Endothelial cell of umbilical vein (primary cell): ENCODE measurements at regions not wholly inside any gene's neighbourhood (a gene's known extent, or its start where the extent isn't known, plus 50 kb on each side); places are given as distances from the start of the nearest gene placed in this dataset.

Experiments
- EZH2 ChIP-seq: IDR thresholded peaks from 2 replicates; pipeline ENCODE4 v1.6.1; 2012; ENCODE audit warnings: borderline replicate concordance, low read depth, mild to moderate bottlenecking, moderate library complexity, low read length, inconsistent platforms; ENCODE audit not compliant: severe bottlenecking
- FOS ChIP-seq: IDR thresholded peaks from 2 replicates; pipeline ENCODE4 v1.6.1; 2011; ENCODE audit warnings: mild to moderate bottlenecking, low read length, moderate library complexity, borderline replicate concordance; ENCODE audit not compliant: insufficient read depth
- GATA2 ChIP-seq: IDR thresholded peaks from 2 replicates; pipeline ENCODE4 v1.7.0; 2011; ENCODE audit warnings: low read depth, mild to moderate bottlenecking, moderate library complexity, mixed read lengths, low read length; ENCODE audit not compliant: insufficient read length, insufficient read depth
- MYC ChIP-seq: IDR thresholded peaks from one replicate; pipeline ENCODE4 v1.6.1; 2011; ENCODE audit warnings: mild to moderate bottlenecking, low read depth, low read length
- POLR2A ChIP-seq: IDR thresholded peaks from 2 replicates; pipeline ENCODE4 v1.6.1; 2012; ENCODE audit warnings: low read depth, mild to moderate bottlenecking, control low read depth, low read length
- POLR2AphosphoS5 ChIP-seq: IDR thresholded peaks from 2 replicates; pipeline ENCODE4 v1.6.1; 2012; ENCODE audit warnings: low read depth, mild to moderate bottlenecking, control low read depth, low read length, moderate library complexity; ENCODE audit not compliant: insufficient read depth
- TF ChIP-seq, protein P1 (sequence below), 2 donors: IDR thresholded peaks; 1 replicate in 1 of 2; 2 replicates in 1 of 2; pipeline ENCODE4 v1.5.1; 2011; ENCODE audit warnings: low read length in 2 of 2, mild to moderate bottlenecking in 2 of 2, moderate library complexity in 2 of 2, control low read depth in 1 of 2, inconsistent platforms in 1 of 2, low read depth in 1 of 2; ENCODE audit not compliant: insufficient read depth in 1 of 2; ENCODE audit errors: extremely low read depth in 1 of 2
- TF ChIP-seq, protein P2 (sequence below): IDR thresholded peaks from 2 replicates; pipeline ENCODE4 v1.6.1; 2011; ENCODE audit not compliant: insufficient read depth, insufficient read length

DNA sequence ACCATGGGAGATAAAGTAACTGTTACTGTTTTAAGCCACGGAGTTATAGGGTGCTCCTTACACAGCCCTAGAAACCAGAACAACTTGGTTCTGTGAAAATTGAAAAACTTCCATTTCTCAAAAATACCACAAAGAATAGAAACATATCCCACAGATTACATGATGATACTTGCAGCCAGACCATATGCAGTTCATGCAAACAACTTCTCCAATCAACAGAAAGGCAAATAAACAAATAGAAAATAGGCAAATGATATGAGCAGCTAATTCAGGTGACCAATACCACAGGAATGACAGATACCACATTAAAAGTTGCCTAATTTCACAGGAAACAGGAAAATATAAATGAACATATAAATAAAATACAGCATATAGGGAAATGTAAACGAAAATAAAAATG is 297.5 kb downstream of the HTR7 start:
- TF ChIP-seq MYC (no peak), FOS (no peak), POLR2AphosphoS5 (no peak), EZH2 (no peak), POLR2A (no peak), GATA2 (no peak)
- TF ChIP-seq, protein P1, sequence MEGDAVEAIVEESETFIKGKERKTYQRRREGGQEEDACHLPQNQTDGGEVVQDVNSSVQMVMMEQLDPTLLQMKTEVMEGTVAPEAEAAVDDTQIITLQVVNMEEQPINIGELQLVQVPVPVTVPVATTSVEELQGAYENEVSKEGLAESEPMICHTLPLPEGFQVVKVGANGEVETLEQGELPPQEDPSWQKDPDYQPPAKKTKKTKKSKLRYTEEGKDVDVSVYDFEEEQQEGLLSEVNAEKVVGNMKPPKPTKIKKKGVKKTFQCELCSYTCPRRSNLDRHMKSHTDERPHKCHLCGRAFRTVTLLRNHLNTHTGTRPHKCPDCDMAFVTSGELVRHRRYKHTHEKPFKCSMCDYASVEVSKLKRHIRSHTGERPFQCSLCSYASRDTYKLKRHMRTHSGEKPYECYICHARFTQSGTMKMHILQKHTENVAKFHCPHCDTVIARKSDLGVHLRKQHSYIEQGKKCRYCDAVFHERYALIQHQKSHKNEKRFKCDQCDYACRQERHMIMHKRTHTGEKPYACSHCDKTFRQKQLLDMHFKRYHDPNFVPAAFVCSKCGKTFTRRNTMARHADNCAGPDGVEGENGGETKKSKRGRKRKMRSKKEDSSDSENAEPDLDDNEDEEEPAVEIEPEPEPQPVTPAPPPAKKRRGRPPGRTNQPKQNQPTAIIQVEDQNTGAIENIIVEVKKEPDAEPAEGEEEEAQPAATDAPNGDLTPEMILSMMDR (IDR thresholded peaks at IDR 0.05; ENCODE audit: extremely low read depth in 1 of 2, insufficient read depth in 1 of 2, low read depth in 1 of 2, low read length in 2 of 2), result no peak
- TF ChIP-seq, protein P2, sequence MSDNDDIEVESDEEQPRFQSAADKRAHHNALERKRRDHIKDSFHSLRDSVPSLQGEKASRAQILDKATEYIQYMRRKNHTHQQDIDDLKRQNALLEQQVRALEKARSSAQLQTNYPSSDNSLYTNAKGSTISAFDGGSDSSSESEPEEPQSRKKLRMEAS, result no peak
